K562 (cell line): ENCODE measurements at regions not wholly inside any gene's neighbourhood (a gene's known extent, or its start where the extent isn't known, plus 50 kb on each side); places are given as distances from the start of the nearest gene placed in this dataset.

ENCODE experiments used
- ATAC-seq: fragments of 200-7000 bp; cut with Tn5 transposase; 3 replicates; pipeline ENCODE4 v1.9.1; 2020; ENCODE audit warnings: moderate library complexity
- BruUV-seq: library from RNA; stranded (reverse); fragments of 400-500 nt; replicated peaks from 2 replicates; lab custom pipeline; 2021; lab: Mats Ljungman, UMichigan
- CTCF ChIA-PET: fragments of 300-600 bp; formaldehyde crosslinking; extraction: SDS; loops from one replicate; lab custom pipeline; 2021; ENCODE audit warnings: low intra/inter-chr PET ratio; lab: Yijun Ruan, JAX
- POLR2A ChIA-PET: fragments of 300-600, 350-650 bp; sonication (Branson Sonifier 250); formaldehyde crosslinking; extraction: SDS; loops from one replicate; lab custom pipeline; 2021; ENCODE audit warnings: antibody characterized with exemption, inconsistent platforms; lab: Yijun Ruan, JAX
- DNase-seq, 4 experiments: peaks; one replicate each; pipeline versions ENCODE4 v3.0.0 to v3.0.0-alpha.2; 2011 to 2018; ENCODE audit warnings: low spot score in 3 of 4, mixed read lengths in 3 of 4; ENCODE audit errors: extremely low read depth in 1 of 4
- FAIRE-seq: peaks from 2 replicates; lab custom pipeline; 2011; peaks lifted over from hg19 to GRCh38; lab: Jason Lieb, UNC
- H2AFZ ChIP-seq: 2 replicates; pipeline ENCODE4 v1.6.0; 2011; ENCODE audit warnings: low read depth, low read length, control low read depth, inconsistent platforms
- H3K27ac ChIP-seq: fragments of 200-600 bp; 3 replicates; pipeline ENCODE4 v1.8.0; 2011; ENCODE audit warnings: low read depth, mild to moderate bottlenecking, control low read depth, inconsistent platforms, low read length, moderate library complexity, mixed read lengths; ENCODE audit errors: extremely low read depth
- H3K27me3 ChIP-seq, 2 experiments: fragments of 300-600 bp in 1 of 2; 2 replicates in 1 of 2; 3 replicates in 1 of 2; pipeline versions ENCODE4 v1.6.0 to v1.8.0; 2011; ENCODE audit warnings: inconsistent platforms in 2 of 2, low read length in 2 of 2, mild to moderate bottlenecking in 1 of 2, mixed read lengths in 1 of 2, moderate library complexity in 1 of 2; ENCODE audit not compliant: control insufficient read depth in 2 of 2, insufficient read depth in 2 of 2
- H3K36me3 ChIP-seq: fragments of 300-600 bp; 3 replicates; pipeline ENCODE4 v1.8.0; 2011; ENCODE audit warnings: mild to moderate bottlenecking, low read length, inconsistent platforms; ENCODE audit not compliant: control insufficient read depth, insufficient read depth
- H3K4me1 ChIP-seq, 2 experiments: fragments of 200-600 bp in 1 of 2; replicated peaks in 1 of 2; 2 replicates in 1 of 2; 3 replicates in 1 of 2; pipeline versions ENCODE4 v1.5.1 to v1.8.0; 2011; ENCODE audit warnings: inconsistent platforms in 2 of 2, low read length in 2 of 2, mild to moderate bottlenecking in 1 of 2, mixed read lengths in 1 of 2, moderate library complexity in 1 of 2; ENCODE audit not compliant: control insufficient read depth in 2 of 2, insufficient read depth in 2 of 2
- H3K4me2 ChIP-seq: 2 replicates; pipeline ENCODE4 v1.6.1; 2011; ENCODE audit warnings: low read length, control low read depth, inconsistent platforms, mixed read lengths; ENCODE audit not compliant: insufficient read depth
- H3K4me3 ChIP-seq: fragments of 200-600 bp; sonication (generic), shearing (Covaris generic); 2 replicates; pipeline ENCODE4 v1.5.1; 2016; ENCODE audit warnings: control low read depth, inconsistent platforms
- H3K79me2 ChIP-seq: fragments of 200-600 bp; 3 replicates; pipeline ENCODE4 v1.8.0; 2011; ENCODE audit warnings: low read length, inconsistent platforms; ENCODE audit not compliant: control insufficient read depth, insufficient read depth
- H3K9ac ChIP-seq, 2 experiments: 2 replicates each; pipeline versions ENCODE4 v1.6.0 to v1.6.1; 2011; ENCODE audit warnings: low read depth in 2 of 2, low read length in 2 of 2, control low read depth in 1 of 2, inconsistent platforms in 1 of 2, mild to moderate bottlenecking in 1 of 2, mixed read lengths in 1 of 2; ENCODE audit not compliant: insufficient read depth in 1 of 2
- H3K9me1 ChIP-seq: one replicate; pipeline ENCODE4 v1.6.0; 2011; ENCODE audit warnings: inconsistent platforms, mild to moderate bottlenecking, low read length, moderate library complexity; ENCODE audit not compliant: control insufficient read depth, insufficient read depth
- H3K9me3 ChIP-seq: replicated peaks from 2 replicates; pipeline ENCODE4 v1.5.1; 2011; ENCODE audit warnings: low read depth, low read length, inconsistent platforms; ENCODE audit not compliant: control insufficient read depth, insufficient read depth
- H4K20me1 ChIP-seq: replicated peaks from 2 replicates; pipeline ENCODE4 v1.6.1; 2011; ENCODE audit warnings: low read length, inconsistent platforms, mixed read lengths; ENCODE audit not compliant: control insufficient read depth, insufficient read depth
- ADNP ChIP-seq: fragments of 200-800 bp; sonication (Bioruptor generic); IDR thresholded peaks from 2 replicates; pipeline ENCODE4 v1.6.1; 2016; ENCODE audit warnings: missing genetic modification characterization, missing compliant biosample characterization
- CHCHD3 ChIP-seq: fragments of 250-450 bp; sonication (Bioruptor Pico); IDR thresholded peaks from 2 replicates; pipeline ENCODE4 v2.1.2; 2022; ENCODE audit warnings: mild to moderate bottlenecking
- CREM ChIP-seq: IDR thresholded peaks from 2 replicates; pipeline ENCODE4 v1.6.1; 2014; ENCODE audit warnings: antibody characterized with exemption, low read depth
- RFX5 ChIP-seq: IDR thresholded peaks from 2 replicates; pipeline ENCODE4 v1.6.1; 2011; ENCODE audit warnings: low read depth, mild to moderate bottlenecking, improper control_type of control experiment, low read length
- STAT5A ChIP-seq: IDR thresholded peaks from 2 replicates; pipeline ENCODE4 v1.6.1; 2012; ENCODE audit warnings: low read length, inconsistent platforms, borderline replicate concordance
- TAF15 ChIP-seq: fragments of 200-400 bp; formaldehyde crosslinking; IDR thresholded peaks from 2 replicates; pipeline ENCODE4 v1.6.1; 2017; ENCODE audit warnings: mild to moderate bottlenecking, low read depth, low read length, moderate library complexity
- TBP ChIP-seq: optimal IDR thresholded peaks from 2 replicates; pipeline ENCODE3; 2011; ENCODE audit warnings: low read depth, low read length, improper control_type of control experiment
- WGBS: fragments of 100-300 bp; shearing (Covaris generic); methylation state at CpG from one replicate; pipeline ENCODE4 v1.1.6; 2016; ENCODE audit warnings: low coverage, mixed read lengths; ENCODE audit not compliant: insufficient coverage; ENCODE audit errors: missing lambda C conversion rate; 5-methylcytosine and 5-hydroxymethylcytosine counted together
- in situ Hi-C: fragments of 300-500 bp; cut with MboI; formaldehyde crosslinking; loops from 4 replicates; pipeline ENCODE4 v1.15.0; 2018; ENCODE audit warnings: inconsistent platforms, mixed read lengths
- intact Hi-C: fragments of 100-400 bp; cut with micrococcal nuclease; formaldehyde crosslinking; loops from 2 replicates; pipeline ENCODE4 v1.14.2; 2022
- TF ChIP-seq, protein P1 (sequence below): fragments of 250-450 bp; sonication (Bioruptor Pico); IDR thresholded peaks from 2 replicates; pipeline ENCODE4 v1.4.0; 2020

DNA sequence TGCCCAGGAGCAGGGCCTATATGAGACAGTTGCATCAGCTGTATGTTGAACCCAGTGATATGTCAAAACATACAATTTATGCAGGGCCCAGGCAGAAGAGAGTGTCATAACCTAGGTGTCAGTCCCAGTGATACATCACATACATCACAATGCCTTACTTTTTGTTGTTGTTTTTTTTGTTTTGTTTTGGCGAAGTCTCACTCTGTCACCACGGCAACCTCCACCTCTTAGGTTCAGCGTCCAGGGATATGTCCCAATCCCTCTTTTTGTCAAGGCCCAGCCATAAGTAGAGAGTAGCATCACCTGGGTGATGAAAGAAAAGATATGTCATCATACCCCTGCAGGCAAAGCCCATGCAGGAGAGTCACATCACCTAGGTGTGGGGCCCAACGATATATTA lies 56.8 kb upstream of the ZNF730 start:
- no peak for ATAC-seq
- BruUV-seq: no TSS peak
- WGBS: 0% methylated on average over 3 of the region's 4 CpGs
- Histone ChIP-seq H3K4me1 (no peaks in the 10 kb centered on the region), H3K36me3 (no peaks in the 10 kb centered on the region), H3K79me2 (no peaks in the 10 kb centered on the region), H2AFZ (no peak overlapping the region), H4K20me1 (no peaks in the 10 kb centered on the region)
- TF ChIP-seq STAT5A (no peak), RFX5 (no peak), CHCHD3 (CRISPR knock-in tag) (no peak), CREM (no peak), ADNP (no peak), TBP (no peak), TAF15 (no peak)
- TF ChIP-seq, protein P1, sequence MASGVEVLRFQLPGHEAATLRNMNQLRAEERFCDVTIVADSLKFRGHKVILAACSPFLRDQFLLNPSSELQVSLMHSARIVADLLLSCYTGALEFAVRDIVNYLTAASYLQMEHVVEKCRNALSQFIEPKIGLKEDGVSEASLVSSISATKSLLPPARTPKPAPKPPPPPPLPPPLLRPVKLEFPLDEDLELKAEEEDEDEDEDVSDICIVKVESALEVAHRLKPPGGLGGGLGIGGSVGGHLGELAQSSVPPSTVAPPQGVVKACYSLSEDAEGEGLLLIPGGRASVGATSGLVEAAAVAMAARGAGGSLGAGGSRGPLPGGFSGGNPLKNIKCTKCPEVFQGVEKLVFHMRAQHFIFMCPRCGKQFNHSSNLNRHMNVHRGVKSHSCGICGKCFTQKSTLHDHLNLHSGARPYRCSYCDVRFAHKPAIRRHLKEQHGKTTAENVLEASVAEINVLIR (CRISPR knock-in tag): no peak
- TF ChIP-seq, all 486 proteins: peak for 0
- Histone ChIP-seq H3K4me2 (no peak overlapping the region), H3K9me1 (no peaks in the 10 kb centered on the region), H3K9ac (no peak overlapping the region), H3K27me3 (no peaks in the 10 kb centered on the region), H3K9me3 (no peaks in the 10 kb centered on the region), H3K27ac (no peak overlapping the region), H3K4me3 (no peak overlapping the region)
- no peak for DNase-seq
- no peak for FAIRE-seq
- ChIA-PET POLR2A (no interaction called here), CTCF (no interaction called here)
- intact Hi-C loops: no loop called here
- in situ Hi-C loops: no loop called here
